K562 (cell line): ENCODE measurements at regions not wholly inside any gene's neighbourhood (a gene's known extent, or its start where the extent isn't known, plus 50 kb on each side); places are given as distances from the start of the nearest gene placed in this dataset.

Experiments
- ATAC-seq: fragments of 200-7000 bp; cut with Tn5 transposase; 3 replicates; pipeline ENCODE4 v1.9.1; 2020; ENCODE audit warnings: moderate library complexity
- BruUV-seq: library from RNA; stranded (reverse); fragments of 400-500 nt; replicated peaks from 2 replicates; lab custom pipeline; 2021; lab: Mats Ljungman, UMichigan
- CTCF ChIA-PET: fragments of 300-600 bp; formaldehyde crosslinking; extraction: SDS; loops from one replicate; lab custom pipeline; 2021; ENCODE audit warnings: low intra/inter-chr PET ratio; lab: Yijun Ruan, JAX
- POLR2A ChIA-PET: fragments of 300-600, 350-650 bp; sonication (Branson Sonifier 250); formaldehyde crosslinking; extraction: SDS; loops from one replicate; lab custom pipeline; 2021; ENCODE audit warnings: antibody characterized with exemption, inconsistent platforms; lab: Yijun Ruan, JAX
- DNase-seq, 4 experiments: peaks; one replicate each; pipeline versions ENCODE4 v3.0.0 to v3.0.0-alpha.2; 2011 to 2018; ENCODE audit warnings: low spot score in 3 of 4, mixed read lengths in 3 of 4; ENCODE audit errors: extremely low read depth in 1 of 4
- FAIRE-seq: peaks from 2 replicates; lab custom pipeline; 2011; peaks lifted over from hg19 to GRCh38; lab: Jason Lieb, UNC
- H2AFZ ChIP-seq: 2 replicates; pipeline ENCODE4 v1.6.0; 2011; ENCODE audit warnings: low read depth, low read length, control low read depth, inconsistent platforms
- H3K27ac ChIP-seq: fragments of 200-600 bp; 3 replicates; pipeline ENCODE4 v1.8.0; 2011; ENCODE audit warnings: low read depth, mild to moderate bottlenecking, control low read depth, inconsistent platforms, low read length, moderate library complexity, mixed read lengths; ENCODE audit errors: extremely low read depth
- H3K27me3 ChIP-seq, 2 experiments: fragments of 300-600 bp in 1 of 2; 2 replicates in 1 of 2; 3 replicates in 1 of 2; pipeline versions ENCODE4 v1.6.0 to v1.8.0; 2011; ENCODE audit warnings: inconsistent platforms in 2 of 2, low read length in 2 of 2, mild to moderate bottlenecking in 1 of 2, mixed read lengths in 1 of 2, moderate library complexity in 1 of 2; ENCODE audit not compliant: control insufficient read depth in 2 of 2, insufficient read depth in 2 of 2
- H3K36me3 ChIP-seq: fragments of 300-600 bp; 3 replicates; pipeline ENCODE4 v1.8.0; 2011; ENCODE audit warnings: mild to moderate bottlenecking, low read length, inconsistent platforms; ENCODE audit not compliant: control insufficient read depth, insufficient read depth
- H3K4me1 ChIP-seq, 2 experiments: fragments of 200-600 bp in 1 of 2; replicated peaks in 1 of 2; 2 replicates in 1 of 2; 3 replicates in 1 of 2; pipeline versions ENCODE4 v1.5.1 to v1.8.0; 2011; ENCODE audit warnings: inconsistent platforms in 2 of 2, low read length in 2 of 2, mild to moderate bottlenecking in 1 of 2, mixed read lengths in 1 of 2, moderate library complexity in 1 of 2; ENCODE audit not compliant: control insufficient read depth in 2 of 2, insufficient read depth in 2 of 2
- H3K4me2 ChIP-seq: 2 replicates; pipeline ENCODE4 v1.6.1; 2011; ENCODE audit warnings: low read length, control low read depth, inconsistent platforms, mixed read lengths; ENCODE audit not compliant: insufficient read depth
- H3K4me3 ChIP-seq: fragments of 200-600 bp; sonication (generic), shearing (Covaris generic); 2 replicates; pipeline ENCODE4 v1.5.1; 2016; ENCODE audit warnings: control low read depth, inconsistent platforms
- H3K79me2 ChIP-seq: fragments of 200-600 bp; 3 replicates; pipeline ENCODE4 v1.8.0; 2011; ENCODE audit warnings: low read length, inconsistent platforms; ENCODE audit not compliant: control insufficient read depth, insufficient read depth
- H3K9ac ChIP-seq, 2 experiments: 2 replicates each; pipeline versions ENCODE4 v1.6.0 to v1.6.1; 2011; ENCODE audit warnings: low read depth in 2 of 2, low read length in 2 of 2, control low read depth in 1 of 2, inconsistent platforms in 1 of 2, mild to moderate bottlenecking in 1 of 2, mixed read lengths in 1 of 2; ENCODE audit not compliant: insufficient read depth in 1 of 2
- H3K9me1 ChIP-seq: one replicate; pipeline ENCODE4 v1.6.0; 2011; ENCODE audit warnings: inconsistent platforms, mild to moderate bottlenecking, low read length, moderate library complexity; ENCODE audit not compliant: control insufficient read depth, insufficient read depth
- H3K9me3 ChIP-seq: replicated peaks from 2 replicates; pipeline ENCODE4 v1.5.1; 2011; ENCODE audit warnings: low read depth, low read length, inconsistent platforms; ENCODE audit not compliant: control insufficient read depth, insufficient read depth
- H4K20me1 ChIP-seq: replicated peaks from 2 replicates; pipeline ENCODE4 v1.6.1; 2011; ENCODE audit warnings: low read length, inconsistent platforms, mixed read lengths; ENCODE audit not compliant: control insufficient read depth, insufficient read depth
- FOXM1 ChIP-seq, 2 experiments: fragments of 450-650 bp in 1 of 2; sonication (generic) in 1 of 2; formaldehyde crosslinking in 1 of 2; IDR thresholded peaks; 2 replicates each; pipeline versions ENCODE4 v1.6.1 to v1.9.0; 2017 to 2022; ENCODE audit warnings: low read depth in 2 of 2, mild to moderate bottlenecking in 2 of 2, missing genetic modification reagents in 1 of 2, moderate library complexity in 1 of 2
- MLLT1 ChIP-seq, 2 experiments: fragments of 450-650 bp; IDR thresholded peaks; 2 replicates each; pipeline ENCODE4 v1.6.1; 2016
- PCBP1 ChIP-seq: fragments of 200-400 bp; formaldehyde crosslinking; IDR thresholded peaks from 2 replicates; pipeline ENCODE4 v1.6.1; 2018; ENCODE audit warnings: mild to moderate bottlenecking, low read depth, low read length; ENCODE audit not compliant: poor library complexity, severe bottlenecking
- PHB2 ChIP-seq: fragments of 450-650 bp; IDR thresholded peaks from 2 replicates; pipeline ENCODE4 v1.6.1; 2017; ENCODE audit warnings: low read depth
- TCF3 ChIP-seq: sonication (generic); formaldehyde crosslinking; IDR thresholded peaks from 2 replicates; pipeline ENCODE4 v1.4.0; 2020; ENCODE audit warnings: mild to moderate bottlenecking, missing genetic modification reagents
- TFAM ChIP-seq: fragments of 250-450 bp; sonication (Bioruptor Pico); conservative IDR thresholded peaks from 2 replicates; pipeline ENCODE4 v1.5.0; 2021; ENCODE audit warnings: mild to moderate bottlenecking, moderate library complexity
- ZBTB33 ChIP-seq: sonication (generic); formaldehyde crosslinking; IDR thresholded peaks from 2 replicates; pipeline ENCODE4 v1.8.1; 2023; ENCODE audit warnings: mild to moderate bottlenecking, missing genetic modification reagents
- in situ Hi-C: fragments of 300-500 bp; cut with MboI; formaldehyde crosslinking; loops from 4 replicates; pipeline ENCODE4 v1.15.0; 2018; ENCODE audit warnings: inconsistent platforms, mixed read lengths
- intact Hi-C: fragments of 100-400 bp; cut with micrococcal nuclease; formaldehyde crosslinking; loops from 2 replicates; pipeline ENCODE4 v1.14.2; 2022
- TF ChIP-seq, protein P1 (sequence below), 3 experiments: fragments of 200-800 bp in 1 of 3; fragments of 250-450 bp in 1 of 3; fragments of 450-650 bp in 1 of 3; sonication (Bioruptor Pico) in 1 of 3; sonication (Bioruptor generic) in 1 of 3; formaldehyde crosslinking in 1 of 3; IDR thresholded peaks; 2 replicates each; pipeline versions ENCODE4 v1.6.1 to v1.8.0; 2016 to 2022; ENCODE audit warnings: mild to moderate bottlenecking in 2 of 3, missing genetic modification characterization in 2 of 3, missing compliant biosample characterization in 1 of 3, moderate library complexity in 1 of 3
- TF ChIP-seq, protein P2 (sequence below): fragments of 450-650 bp; IDR thresholded peaks from 2 replicates; pipeline ENCODE4 v1.6.1; 2016; ENCODE audit warnings: mild to moderate bottlenecking

DNA sequence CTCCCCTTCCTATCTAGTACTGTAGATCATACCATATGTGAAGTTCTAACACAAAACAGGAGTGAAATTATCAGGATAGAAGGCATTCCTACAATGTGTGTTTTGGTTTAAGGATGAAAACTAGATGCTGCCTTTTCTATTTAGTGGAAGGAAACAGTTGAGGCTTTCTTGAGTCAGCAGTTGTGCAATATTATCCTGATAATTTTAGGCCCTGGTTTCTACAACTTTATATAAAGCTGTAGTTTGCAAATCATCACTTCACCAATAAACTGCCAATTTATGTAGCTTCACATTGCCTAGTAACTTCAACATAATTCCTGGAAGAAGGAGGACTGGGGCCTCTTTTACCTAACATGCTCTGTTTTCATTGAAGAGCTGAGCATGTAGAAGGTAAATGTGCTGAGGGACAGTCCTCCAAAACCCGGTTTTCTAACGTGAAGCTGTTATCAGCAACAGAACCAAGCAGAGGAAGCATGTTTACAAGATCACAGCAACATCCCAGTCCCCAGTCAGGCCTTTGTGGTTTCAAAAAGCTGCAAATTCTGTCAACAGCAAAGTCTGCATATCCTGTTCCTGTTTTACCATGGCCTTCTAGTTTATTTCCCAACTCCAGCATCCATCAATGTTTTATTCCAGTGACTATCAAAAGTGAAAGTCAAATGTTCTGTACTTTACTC is 513.4 kb upstream of the MEF2C start (continued):
- TF ChIP-seq TCF3 (CRISPR knock-in tag) = peak; percentile 82
- TF ChIP-seq MLLT1 (IDR thresholded peaks at IDR 0.05) = peak in 1 of 2 experiments; percentile 72; a peak in 1 of 4 replicates
- TF ChIP-seq TFAM (CRISPR knock-in tag) = no peak
- TF ChIP-seq PHB2 = no peak
- no peak for TF ChIP-seq ZBTB33 (CRISPR knock-in tag)

DNA sequence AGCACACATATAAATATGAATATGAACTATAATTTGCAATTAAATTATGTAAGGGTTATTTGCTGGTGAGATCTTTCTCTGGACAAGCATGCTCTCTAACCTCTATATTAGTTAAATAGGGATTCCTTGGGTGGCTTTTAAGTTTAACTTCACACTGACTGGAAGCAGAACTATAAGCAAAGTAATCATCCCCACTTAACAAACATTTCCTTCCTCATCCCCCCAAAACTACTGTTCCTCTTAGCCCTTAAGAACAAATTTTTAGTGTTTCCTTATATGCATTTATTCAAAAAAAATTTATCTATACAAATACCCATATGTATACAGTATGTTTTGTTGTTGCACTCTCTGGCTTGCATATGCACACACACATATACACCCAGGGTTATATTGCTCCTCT is 512.1 kb upstream of the MEF2C start:
- no peak overlapping the region for H3K4me3 ChIP-seq
- in situ Hi-C loops (no loop called here), intact Hi-C loops (loop anchor here (5.0 kb wide), 1 partner anchor 118 kb away; no protein-coding TSS in a partner anchor)
- DNase-seq (no peak), FAIRE-seq (no peak), ATAC-seq (no peak)
- no TSS peak for BruUV-seq
- ChIA-PET CTCF (no interaction called here), POLR2A (no interaction called here)
- H3K9ac ChIP-seq = no peak overlapping the region
- H3K79me2 ChIP-seq = no peaks in the 10 kb centered on the region
- H4K20me1 ChIP-seq = no peaks in the 10 kb centered on the region
- no peak overlapping the region for H2AFZ ChIP-seq
- no peaks in the 10 kb centered on the region for H3K9me3 ChIP-seq
- no peak overlapping the region for H3K4me2 ChIP-seq
- no peaks in the 10 kb centered on the region for H3K27me3 ChIP-seq
- no peak overlapping the region for H3K27ac ChIP-seq
- no peaks in the 10 kb centered on the region for H3K36me3 ChIP-seq
- H3K4me1 ChIP-seq = peaks cover 0 to 19% of the 10 kb centered on the region in 2 experiments; a peak in 3 of 5 replicates
- no peaks in the 10 kb centered on the region for H3K9me1 ChIP-seq
- TF ChIP-seq FOXM1 (IDR thresholded peaks at IDR 0.05; ENCODE audit: low read depth) = no peak
- TF ChIP-seq FOXM1 (CRISPR knock-in tag; IDR thresholded peaks at IDR 0.05; ENCODE audit: low read depth) = no peak
- TF ChIP-seq, protein P1, sequence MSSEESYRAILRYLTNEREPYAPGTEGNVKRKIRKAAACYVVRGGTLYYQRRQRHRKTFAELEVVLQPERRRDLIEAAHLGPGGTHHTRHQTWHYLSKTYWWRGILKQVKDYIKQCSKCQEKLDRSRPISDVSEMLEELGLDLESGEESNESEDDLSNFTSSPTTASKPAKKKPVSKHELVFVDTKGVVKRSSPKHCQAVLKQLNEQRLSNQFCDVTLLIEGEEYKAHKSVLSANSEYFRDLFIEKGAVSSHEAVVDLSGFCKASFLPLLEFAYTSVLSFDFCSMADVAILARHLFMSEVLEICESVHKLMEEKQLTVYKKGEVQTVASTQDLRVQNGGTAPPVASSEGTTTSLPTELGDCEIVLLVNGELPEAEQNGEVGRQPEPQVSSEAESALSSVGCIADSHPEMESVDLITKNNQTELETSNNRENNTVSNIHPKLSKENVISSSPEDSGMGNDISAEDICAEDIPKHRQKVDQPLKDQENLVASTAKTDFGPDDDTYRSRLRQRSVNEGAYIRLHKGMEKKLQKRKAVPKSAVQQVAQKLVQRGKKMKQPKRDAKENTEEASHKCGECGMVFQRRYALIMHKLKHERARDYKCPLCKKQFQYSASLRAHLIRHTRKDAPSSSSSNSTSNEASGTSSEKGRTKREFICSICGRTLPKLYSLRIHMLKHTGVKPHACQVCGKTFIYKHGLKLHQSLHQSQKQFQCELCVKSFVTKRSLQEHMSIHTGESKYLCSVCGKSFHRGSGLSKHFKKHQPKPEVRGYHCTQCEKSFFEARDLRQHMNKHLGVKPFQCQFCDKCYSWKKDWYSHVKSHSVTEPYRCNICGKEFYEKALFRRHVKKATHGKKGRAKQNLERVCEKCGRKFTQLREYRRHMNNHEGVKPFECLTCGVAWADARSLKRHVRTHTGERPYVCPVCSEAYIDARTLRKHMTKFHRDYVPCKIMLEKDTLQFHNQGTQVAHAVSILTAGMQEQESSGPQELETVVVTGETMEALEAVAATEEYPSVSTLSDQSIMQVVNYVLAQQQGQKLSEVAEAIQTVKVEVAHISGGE (CRISPR knock-in tag; IDR thresholded peaks at IDR 0.05) = no peak
- TF ChIP-seq, protein P2, sequence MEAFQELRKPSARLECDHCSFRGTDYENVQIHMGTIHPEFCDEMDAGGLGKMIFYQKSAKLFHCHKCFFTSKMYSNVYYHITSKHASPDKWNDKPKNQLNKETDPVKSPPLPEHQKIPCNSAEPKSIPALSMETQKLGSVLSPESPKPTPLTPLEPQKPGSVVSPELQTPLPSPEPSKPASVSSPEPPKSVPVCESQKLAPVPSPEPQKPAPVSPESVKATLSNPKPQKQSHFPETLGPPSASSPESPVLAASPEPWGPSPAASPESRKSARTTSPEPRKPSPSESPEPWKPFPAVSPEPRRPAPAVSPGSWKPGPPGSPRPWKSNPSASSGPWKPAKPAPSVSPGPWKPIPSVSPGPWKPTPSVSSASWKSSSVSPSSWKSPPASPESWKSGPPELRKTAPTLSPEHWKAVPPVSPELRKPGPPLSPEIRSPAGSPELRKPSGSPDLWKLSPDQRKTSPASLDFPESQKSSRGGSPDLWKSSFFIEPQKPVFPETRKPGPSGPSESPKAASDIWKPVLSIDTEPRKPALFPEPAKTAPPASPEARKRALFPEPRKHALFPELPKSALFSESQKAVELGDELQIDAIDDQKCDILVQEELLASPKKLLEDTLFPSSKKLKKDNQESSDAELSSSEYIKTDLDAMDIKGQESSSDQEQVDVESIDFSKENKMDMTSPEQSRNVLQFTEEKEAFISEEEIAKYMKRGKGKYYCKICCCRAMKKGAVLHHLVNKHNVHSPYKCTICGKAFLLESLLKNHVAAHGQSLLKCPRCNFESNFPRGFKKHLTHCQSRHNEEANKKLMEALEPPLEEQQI = no peak
- TF ChIP-seq PCBP1 = no peak
